HCT116 (cell line): ENCODE measurements at regions not wholly inside any gene's neighbourhood (a gene's known extent, or its start where the extent isn't known, plus 50 kb on each side); places are given as distances from the start of the nearest gene placed in this dataset.

Experiments used
- ATAC-seq: fragments of 200-7000 bp; cut with Tn5 transposase; 2 replicates; pipeline ENCODE4 v1.9.1; 2020; ENCODE audit warnings: mild to moderate bottlenecking, moderate library complexity
- BruUV-seq: library from RNA; stranded (reverse); fragments of 400-500 nt; replicated peaks from 2 replicates; lab custom pipeline; 2021; lab: Mats Ljungman, UMichigan
- CTCF ChIA-PET: fragments of 300-600 bp; sonication (Branson Sonifier 250); formaldehyde crosslinking; loops from one replicate; lab custom pipeline; 2021; ENCODE audit warnings: antibody characterized with exemption; lab: Charles Lee
- POLR2A ChIA-PET: fragments of 300-600, 350-600 bp; sonication (Branson Sonifier 250); formaldehyde crosslinking; loops from one replicate; lab custom pipeline; 2021; ENCODE audit warnings: antibody characterized with exemption; lab: Charles Lee
- RAD21 ChIA-PET, 2 experiments: fragments of 300-600 bp; sonication (Branson Sonifier 250); formaldehyde crosslinking; loops; one replicate each; lab custom pipeline; 2023; ENCODE audit warnings: low total read pairs in 2 of 2; ENCODE audit not compliant: uncharacterized antibody in 2 of 2, unreplicated experiment in 2 of 2, low non-redundant PET in 1 of 2; lab: Charles Lee
- DNase-seq: peaks from one replicate; pipeline ENCODE4 v3.0.0-alpha.2; 2010; ENCODE audit warnings: low read depth, low spot score
- H2AFZ ChIP-seq: fragments of 200-600 bp; shearing (Covaris generic), sonication (generic); 2 replicates; pipeline ENCODE4 v1.6.1; 2017; ENCODE audit warnings: low read depth, mixed run types, mixed read lengths, antibody characterized with exemption, low read length; ENCODE audit not compliant: poor library complexity, severe bottlenecking
- H3K27ac ChIP-seq: 2 replicates; pipeline ENCODE4 v1.5.1; 2012; ENCODE audit warnings: low read depth, low read length
- H3K27me3 ChIP-seq: fragments of 200-600 bp; sonication (generic); 2 replicates; pipeline ENCODE4 v1.6.1; 2016; ENCODE audit warnings: mixed run types, low read length, mixed read lengths; ENCODE audit not compliant: insufficient read depth
- H3K36me3 ChIP-seq, 2 experiments: fragments of 200-500 bp in 1 of 2; fragments of 200-600 bp in 1 of 2; sonication (Bioruptor generic) in 1 of 2; sonication (generic) in 1 of 2; 2 replicates each; pipeline versions ENCODE4 v1.5.1 to v1.6.1; 2014 to 2016; ENCODE audit warnings: low read length in 2 of 2, inconsistent platforms in 1 of 2, mixed read lengths in 1 of 2, mixed run types in 1 of 2; ENCODE audit not compliant: insufficient read depth in 2 of 2, control insufficient read depth in 1 of 2
- H3K4me1 ChIP-seq, 2 experiments: fragments of 200-600 bp in 1 of 2; sonication (generic) in 1 of 2; 2 replicates each; pipeline versions ENCODE4 v1.5.1 to v1.6.1; 2012 to 2017; ENCODE audit warnings: low read length in 2 of 2, inconsistent platforms in 1 of 2, mild to moderate bottlenecking in 1 of 2, mixed read lengths in 1 of 2, mixed run types in 1 of 2, moderate library complexity in 1 of 2; ENCODE audit not compliant: insufficient read depth in 2 of 2, control insufficient read depth in 1 of 2
- H3K4me2 ChIP-seq: fragments of 200-600 bp; sonication (generic); 2 replicates; pipeline ENCODE4 v1.6.1; 2017; ENCODE audit warnings: mixed run types, low read length, mixed read lengths
- H3K4me3 ChIP-seq, 2 experiments: fragments of 200-600 bp in 1 of 2; sonication (generic) in 1 of 2; replicated peaks in 1 of 2; 2 replicates each; pipeline ENCODE4 v1.5.1; 2011 to 2016; ENCODE audit warnings: low read length in 2 of 2, control low read depth in 1 of 2, low read depth in 1 of 2, mild to moderate bottlenecking in 1 of 2, mixed read lengths in 1 of 2, mixed run types in 1 of 2
- H3K79me2 ChIP-seq: fragments of 200-600 bp; sonication (generic); 2 replicates; pipeline ENCODE4 v1.6.1; 2017; ENCODE audit warnings: mild to moderate bottlenecking, mixed run types, low read length, moderate library complexity, mixed read lengths; ENCODE audit not compliant: insufficient read depth
- H3K9ac ChIP-seq: fragments of 200-600 bp; sonication (generic); 2 replicates; pipeline ENCODE4 v1.6.1; 2016; ENCODE audit warnings: low read length, mixed read lengths
- H3K9me2 ChIP-seq: fragments of 200-600 bp; sonication (generic), shearing (Covaris generic); 2 replicates; pipeline ENCODE4 v1.6.1; 2017; ENCODE audit warnings: mixed run types, mild to moderate bottlenecking, moderate library complexity; ENCODE audit not compliant: insufficient read depth
- H3K9me3 ChIP-seq, 2 experiments: fragments of 200-500 bp in 1 of 2; fragments of 200-600 bp in 1 of 2; sonication (Bioruptor generic) in 1 of 2; sonication (generic) in 1 of 2; 2 replicates each; pipeline ENCODE4 v1.6.1; 2014 to 2017; ENCODE audit warnings: low read length in 2 of 2, mixed read lengths in 2 of 2, inconsistent platforms in 1 of 2, low read depth in 1 of 2, mild to moderate bottlenecking in 1 of 2, mixed run types in 1 of 2, moderate library complexity in 1 of 2; ENCODE audit not compliant: control insufficient read depth in 1 of 2, insufficient read depth in 1 of 2
- H4K20me1 ChIP-seq: fragments of 200-600 bp; sonication (generic), shearing (Covaris generic); 2 replicates; pipeline ENCODE4 v1.6.1; 2017; ENCODE audit warnings: mixed run types, mild to moderate bottlenecking, moderate library complexity; ENCODE audit not compliant: insufficient read depth
- ATF3 ChIP-seq: IDR thresholded peaks from 2 replicates; pipeline ENCODE4 v1.6.1; 2012
- CBX3 ChIP-seq: IDR thresholded peaks from 2 replicates; pipeline ENCODE4 v1.6.1; 2012; ENCODE audit warnings: low read depth
- CEBPB ChIP-seq: IDR thresholded peaks from 2 replicates; pipeline ENCODE4 v1.6.1; 2012; ENCODE audit warnings: low read depth
- CTCF ChIP-seq, 3 experiments: fragments of 200-600 bp in 1 of 3; sonication (generic) in 1 of 3; IDR thresholded peaks in 2 of 3; conservative IDR thresholded peaks in 1 of 3; 2 replicates each; pipeline ENCODE4 v1.5.1; 2012 to 2017; ENCODE audit warnings: low read depth in 2 of 3, low read length in 2 of 3, antibody characterized with exemption in 1 of 3, borderline replicate concordance in 1 of 3, control low read depth in 1 of 3, mild to moderate bottlenecking in 1 of 3, mixed read lengths in 1 of 3, mixed run types in 1 of 3, moderate library complexity in 1 of 3; ENCODE audit not compliant: insufficient read depth in 1 of 3
- ELF1 ChIP-seq: IDR thresholded peaks from 2 replicates; pipeline ENCODE4 v1.6.1; 2012; ENCODE audit warnings: low read depth, borderline replicate concordance
- EZH2phosphoT487 ChIP-seq: fragments of 200-600 bp; IDR thresholded peaks from 2 replicates; pipeline ENCODE4 v1.6.1; 2018; ENCODE audit warnings: antibody characterized with exemption, borderline replicate concordance
- FOSL1 ChIP-seq: IDR thresholded peaks from 2 replicates; pipeline ENCODE4 v1.6.1; 2012; ENCODE audit warnings: low read depth
- JUND ChIP-seq: IDR thresholded peaks from 2 replicates; pipeline ENCODE4 v1.6.1; 2012
- MAX ChIP-seq: IDR thresholded peaks from 2 replicates; pipeline ENCODE4 v1.6.1; 2012
- POLR2A ChIP-seq: IDR thresholded peaks from 2 replicates; pipeline ENCODE4 v1.7.0; 2011; ENCODE audit warnings: borderline replicate concordance; ENCODE audit not compliant: insufficient read depth, insufficient read length; ENCODE audit errors: extremely low read depth
- POLR2AphosphoS5 ChIP-seq: IDR thresholded peaks from 2 replicates; pipeline ENCODE4 v1.6.1; 2011; ENCODE audit warnings: mild to moderate bottlenecking, low read depth, low read length, moderate library complexity
- REST ChIP-seq: IDR thresholded peaks from 2 replicates; pipeline ENCODE4 v1.6.1; 2012; ENCODE audit warnings: low read depth
- SIN3A ChIP-seq: IDR thresholded peaks from 2 replicates; pipeline ENCODE4 v1.6.1; 2012; ENCODE audit warnings: low read depth
- SP1 ChIP-seq: IDR thresholded peaks from 2 replicates; pipeline ENCODE4 v1.6.1; 2012; ENCODE audit warnings: low read depth
- SRF ChIP-seq: IDR thresholded peaks from 2 replicates; pipeline ENCODE4 v1.6.1; 2012; ENCODE audit warnings: low read depth
- YY1 ChIP-seq: IDR thresholded peaks from 2 replicates; pipeline ENCODE4 v1.6.1; 2011; ENCODE audit warnings: low read length, low read depth, moderate library complexity, mild to moderate bottlenecking; ENCODE audit not compliant: insufficient replicate concordance; ENCODE audit errors: extremely low read depth
- ZBTB33 ChIP-seq: IDR thresholded peaks from 2 replicates; pipeline ENCODE4 v1.6.1; 2011; ENCODE audit warnings: mild to moderate bottlenecking, low read length, moderate library complexity; ENCODE audit not compliant: insufficient replicate concordance; ENCODE audit errors: extremely low read depth
- ZFX ChIP-seq: fragments of 450-650 bp; IDR thresholded peaks from 2 replicates; pipeline ENCODE4 v1.6.1; 2017
- ZNF274 ChIP-seq: fragments of 200-500 bp; sonication (Bioruptor generic); IDR thresholded peaks from 2 replicates; pipeline ENCODE4 v1.6.1; 2014; ENCODE audit warnings: mild to moderate bottlenecking, low read depth, low read length, inconsistent platforms
- intact Hi-C: fragments of 100-400 bp; cut with micrococcal nuclease; formaldehyde crosslinking; loops from 2 replicates; pipeline ENCODE4 v1.10.0; 2022

- ChIA-PET POLR2A (no interaction called here), RAD21 (no interaction called here), CTCF (no interaction called here)
- no peak for DNase-seq
- Histone ChIP-seq H3K79me2 (no peaks in the 10 kb centered on the region), H2AFZ (no peak overlapping the region), H3K9me3 (no peaks in the 10 kb centered on the region), H3K27me3 (no peaks in the 10 kb centered on the region), H3K36me3 (no peaks in the 10 kb centered on the region), H3K4me1 (no peaks in the 10 kb centered on the region), H3K4me3 (no peak overlapping the region), H3K4me2 (no peak overlapping the region), H3K9ac (no peak overlapping the region), H3K9me2 (no peaks in the 10 kb centered on the region), H3K27ac (no peak overlapping the region), H4K20me1 (no peaks in the 10 kb centered on the region)
- TF ChIP-seq EZH2phosphoT487 (no peak), ELF1 (no peak), CEBPB (no peak), POLR2A (no peak), YY1 (no peak), FOSL1 (no peak), CBX3 (no peak), ZNF274 (no peak), JUND (no peak), MAX (no peak), REST (no peak), POLR2AphosphoS5 (no peak), CTCF (IDR thresholded peaks at IDR 0.05 in 2 of 3, conservative IDR thresholded peaks at IDR 0.05 in 1 of 3; ENCODE audit: borderline replicate concordance in 1 of 3, insufficient read depth in 1 of 3, low read depth in 2 of 3, low read length in 2 of 3) (no peak), ZFX (no peak), SP1 (no peak), SIN3A (no peak), SRF (no peak), ATF3 (no peak), ZBTB33 (no peak)
- intact Hi-C loops: no loop called here
- ATAC-seq: no peak
- BruUV-seq: no TSS peak
These were observed 562.4 kb upstream of the ZFP42 start for GRCh38 chr4:187433141-187433540.
